Peyer's patch (tissue), 4 donors: ENCODE measurements at regions not wholly inside any gene's neighbourhood (a gene's known extent, or its start where the extent isn't known, plus 50 kb on each side); places are given as distances from the start of the nearest gene placed in this dataset.

Source experiments
- DNase-seq, 3 donors: peaks; one replicate each; pipeline ENCODE4 v3.0.0-alpha.2; 2017 to 2019
- H3K27ac ChIP-seq, 4 donors: fragments of 200-600 bp; sonication (generic); one replicate each; pipeline ENCODE4 v1.5.1; 2016 to 2019
- H3K27me3 ChIP-seq, 2 donors: fragments of 200-600 bp; sonication (generic); one replicate each; pipeline ENCODE4 v1.5.1; 2019
- H3K36me3 ChIP-seq, 3 donors: fragments of 200-600 bp; sonication (generic); one replicate each; pipeline ENCODE4 v1.5.1; 2016 to 2019
- H3K4me1 ChIP-seq, 4 donors: fragments of 200-600 bp; sonication (generic); one replicate each; pipeline ENCODE4 v1.5.1; 2016 to 2019
- H3K4me3 ChIP-seq, 4 donors: fragments of 200-600 bp; sonication (generic); 1 replicate in 3 of 4; 2 replicates in 1 of 4; pipeline ENCODE4 v1.5.1; 2016 to 2019; ENCODE audit warnings: mild to moderate bottlenecking in 1 of 4
- H3K9me3 ChIP-seq, 4 donors: fragments of 200-600 bp; sonication (generic); one replicate each; pipeline ENCODE4 v1.5.1; 2016 to 2019; ENCODE audit warnings: mild to moderate bottlenecking in 1 of 4
- POLR2A ChIP-seq, 2 donors: fragments of 450-650 bp; IDR thresholded peaks; one replicate each; pipeline ENCODE4 v1.5.1; 2017; ENCODE audit warnings: antibody characterized with exemption in 2 of 2, mild to moderate bottlenecking in 2 of 2, moderate library complexity in 2 of 2
- TF ChIP-seq, protein P1 (sequence below), 6 experiments: fragments of 450-650 bp in 4 of 6; fragments of 200-600 bp in 2 of 6; sonication (generic) in 1 of 6; IDR thresholded peaks; one replicate each; pipeline ENCODE4 v1.5.1; 2017 to 2019; ENCODE audit warnings: antibody characterized with exemption in 6 of 6, mild to moderate bottlenecking in 3 of 6, moderate library complexity in 1 of 6

DNA sequence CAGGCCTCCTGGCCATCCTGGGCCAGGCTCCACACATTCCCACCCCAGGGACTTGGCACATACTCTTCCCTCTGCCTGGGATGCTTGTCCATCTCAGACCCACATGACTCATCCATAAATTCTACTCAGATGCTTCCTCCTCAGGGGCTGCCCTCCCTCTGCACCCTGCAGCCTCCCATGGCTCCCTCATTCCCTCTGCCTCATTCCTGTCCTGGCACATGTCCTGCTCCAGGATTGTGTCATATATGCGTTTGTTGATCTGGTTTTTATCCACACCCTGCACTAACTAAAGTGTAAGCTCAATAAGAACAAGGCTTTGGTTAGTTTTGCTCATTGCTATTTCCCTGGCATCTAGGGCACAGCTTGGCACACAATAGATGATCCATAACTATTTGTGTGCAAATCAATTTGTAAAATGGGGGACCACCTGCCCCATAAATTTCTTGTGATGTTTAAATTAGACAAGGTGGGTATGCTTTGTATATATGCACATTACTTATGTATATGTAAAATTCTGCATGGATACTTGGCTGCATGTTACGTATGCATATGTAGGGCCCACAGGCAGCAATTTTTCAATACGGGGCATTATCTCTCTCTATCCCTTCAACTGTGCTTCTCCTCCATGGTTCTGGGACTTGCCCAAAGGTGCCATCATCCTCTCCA lies 191.4 kb downstream of the PTPRU start:
- Histone ChIP-seq H3K27me3 (no peaks in the 10 kb centered on the region), H3K9me3 (no peaks in the 10 kb centered on the region), H3K4me3 (no peak overlapping the region), H3K36me3 (no peaks in the 10 kb centered on the region), H3K4me1 (no peaks in the 10 kb centered on the region), H3K27ac (no peak overlapping the region)
- no peak for DNase-seq
- no peak for TF ChIP-seq POLR2A (IDR thresholded peaks at IDR 0.05)
- TF ChIP-seq, protein P1, sequence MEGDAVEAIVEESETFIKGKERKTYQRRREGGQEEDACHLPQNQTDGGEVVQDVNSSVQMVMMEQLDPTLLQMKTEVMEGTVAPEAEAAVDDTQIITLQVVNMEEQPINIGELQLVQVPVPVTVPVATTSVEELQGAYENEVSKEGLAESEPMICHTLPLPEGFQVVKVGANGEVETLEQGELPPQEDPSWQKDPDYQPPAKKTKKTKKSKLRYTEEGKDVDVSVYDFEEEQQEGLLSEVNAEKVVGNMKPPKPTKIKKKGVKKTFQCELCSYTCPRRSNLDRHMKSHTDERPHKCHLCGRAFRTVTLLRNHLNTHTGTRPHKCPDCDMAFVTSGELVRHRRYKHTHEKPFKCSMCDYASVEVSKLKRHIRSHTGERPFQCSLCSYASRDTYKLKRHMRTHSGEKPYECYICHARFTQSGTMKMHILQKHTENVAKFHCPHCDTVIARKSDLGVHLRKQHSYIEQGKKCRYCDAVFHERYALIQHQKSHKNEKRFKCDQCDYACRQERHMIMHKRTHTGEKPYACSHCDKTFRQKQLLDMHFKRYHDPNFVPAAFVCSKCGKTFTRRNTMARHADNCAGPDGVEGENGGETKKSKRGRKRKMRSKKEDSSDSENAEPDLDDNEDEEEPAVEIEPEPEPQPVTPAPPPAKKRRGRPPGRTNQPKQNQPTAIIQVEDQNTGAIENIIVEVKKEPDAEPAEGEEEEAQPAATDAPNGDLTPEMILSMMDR (IDR thresholded peaks at IDR 0.05), result no peak

DNA sequence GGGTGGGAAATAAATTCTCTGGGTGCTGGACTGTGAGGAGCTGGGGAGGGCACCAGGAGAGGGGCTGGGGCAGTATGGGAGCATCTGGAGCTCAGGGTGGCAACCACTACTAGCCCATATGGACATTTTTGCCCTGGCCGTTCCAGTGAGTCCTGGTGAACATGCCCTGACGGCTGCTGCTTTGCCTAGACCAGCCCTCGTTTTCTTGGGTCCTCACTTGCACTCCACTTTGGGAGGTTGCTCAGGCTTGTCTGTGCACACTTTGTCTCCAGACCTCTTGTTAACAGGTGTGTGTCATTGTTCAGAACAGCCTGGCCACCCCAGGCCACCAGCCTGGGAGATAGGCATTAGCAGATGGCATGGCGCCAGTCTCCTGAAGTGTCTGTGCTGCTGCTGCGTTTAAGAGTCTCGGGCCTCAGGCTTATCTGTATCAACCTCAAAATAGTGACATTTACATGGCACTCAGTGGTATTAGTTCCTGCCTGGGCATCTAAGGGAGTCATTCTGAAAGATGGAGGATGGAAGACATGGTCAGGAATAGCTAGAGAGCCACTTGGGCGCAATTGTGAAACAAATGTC lies 190.5 kb downstream of the PTPRU start:
- no peak overlapping the region for H3K27ac ChIP-seq
- no peaks in the 10 kb centered on the region for H3K36me3 ChIP-seq
- no peaks in the 10 kb centered on the region for H3K27me3 ChIP-seq
- no peaks in the 10 kb centered on the region for H3K4me1 ChIP-seq
- TF ChIP-seq POLR2A (IDR thresholded peaks at IDR 0.05), result no peak
- TF ChIP-seq, protein P1 (IDR thresholded peaks at IDR 0.05), result no peak
- no peak for DNase-seq
- H3K4me3 ChIP-seq, result no peak overlapping the region
- H3K9me3 ChIP-seq, result no peaks in the 10 kb centered on the region

DNA sequence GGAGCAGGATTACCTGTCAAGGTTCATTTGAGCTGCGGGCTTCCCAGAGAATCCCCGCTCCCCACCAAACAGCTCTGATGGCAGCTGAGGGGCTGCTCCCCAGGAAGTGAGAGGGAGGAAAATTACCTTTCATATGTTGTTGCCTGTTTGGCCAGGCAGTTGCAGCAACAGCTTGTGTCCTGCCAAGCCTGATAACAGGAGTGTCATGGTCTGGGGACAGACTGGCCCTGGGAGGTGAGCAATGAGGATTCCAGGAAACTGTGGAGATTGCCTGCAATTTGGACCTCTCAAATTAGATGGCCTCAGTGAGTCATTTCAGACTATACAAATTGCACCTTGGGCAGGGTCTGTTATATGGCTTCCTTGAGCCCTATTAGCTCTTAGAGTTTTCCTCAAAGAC lies 189.3 kb downstream of the PTPRU start:
- no peak for DNase-seq
- H3K27ac ChIP-seq, result no peak overlapping the region
- TF ChIP-seq, protein P1 (IDR thresholded peaks at IDR 0.05), result no peak
- TF ChIP-seq POLR2A (IDR thresholded peaks at IDR 0.05), result no peak
- no peak overlapping the region for H3K4me3 ChIP-seq
- H3K4me1 ChIP-seq, result no peaks in the 10 kb centered on the region
- no peaks in the 10 kb centered on the region for H3K27me3 ChIP-seq
- H3K36me3 ChIP-seq, result no peaks in the 10 kb centered on the region
- no peaks in the 10 kb centered on the region for H3K9me3 ChIP-seq

DNA sequence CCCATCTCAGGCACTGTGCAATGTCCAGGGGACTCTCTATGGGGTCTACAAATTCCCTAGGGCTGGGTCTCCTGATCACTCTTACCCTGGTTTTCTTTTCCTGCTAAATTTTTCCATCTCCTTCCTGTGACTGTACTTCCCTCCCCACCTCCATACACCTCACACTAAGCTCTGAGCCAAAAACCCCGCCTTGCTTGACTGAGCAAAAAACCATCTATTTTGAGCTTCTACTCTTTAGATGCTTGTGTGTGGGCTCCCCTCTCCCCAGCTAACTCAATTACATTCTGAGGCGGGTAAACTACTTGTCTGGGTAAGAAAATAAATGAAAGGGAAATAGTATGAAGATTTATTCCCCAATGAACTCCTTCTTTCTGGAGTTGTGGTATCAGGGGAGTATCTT lies 187.9 kb downstream of the PTPRU start:
- Histone ChIP-seq H3K4me1 (no peaks in the 10 kb centered on the region), H3K27me3 (no peaks in the 10 kb centered on the region), H3K27ac (no peak overlapping the region), H3K4me3 (no peak overlapping the region), H3K36me3 (no peaks in the 10 kb centered on the region), H3K9me3 (no peaks in the 10 kb centered on the region)
- TF ChIP-seq, protein P1 (IDR thresholded peaks at IDR 0.05), result no peak
- TF ChIP-seq POLR2A (IDR thresholded peaks at IDR 0.05), result no peak
- DNase-seq, result no peak

DNA sequence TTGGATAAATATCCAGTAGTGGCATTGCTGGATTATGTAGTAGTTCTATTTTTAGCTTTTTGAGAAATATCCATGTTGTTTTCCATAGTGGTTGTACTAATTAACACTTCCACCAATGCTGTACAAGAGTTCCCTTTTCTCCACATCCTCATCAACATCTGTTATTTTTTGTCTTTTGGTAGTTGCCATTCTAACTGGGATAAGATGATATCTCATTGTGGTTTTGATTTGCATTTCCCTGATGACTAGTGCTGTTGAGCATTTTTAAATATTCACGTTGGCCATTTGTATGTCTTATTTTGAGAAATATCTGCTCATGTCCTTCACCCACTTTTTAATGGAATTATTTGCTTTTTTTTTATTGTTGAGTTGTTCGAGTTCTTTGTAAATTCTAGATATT lies 183.9 kb downstream of the PTPRU start:
- H3K9me3 ChIP-seq, result no peaks in the 10 kb centered on the region
- no peaks in the 10 kb centered on the region for H3K4me1 ChIP-seq
- no peaks in the 10 kb centered on the region for H3K36me3 ChIP-seq
- TF ChIP-seq, protein P1 (IDR thresholded peaks at IDR 0.05), result no peak
- no peak for TF ChIP-seq POLR2A (IDR thresholded peaks at IDR 0.05)
- no peak overlapping the region for H3K27ac ChIP-seq
- DNase-seq, result no peak
- no peaks in the 10 kb centered on the region for H3K27me3 ChIP-seq
- no peak overlapping the region for H3K4me3 ChIP-seq
